H1 (cell line): ENCODE measurements at regions not wholly inside any gene's neighbourhood (a gene's known extent, or its start where the extent isn't known, plus 50 kb on each side); places are given as distances from the start of the nearest gene placed in this dataset.

Experiments
- CEBPB ChIP-seq: IDR thresholded peaks from 2 replicates; pipeline ENCODE4 v1.6.1; 2012; ENCODE audit warnings: low read depth, low read length
- HDAC2 ChIP-seq, 2 experiments: fragments of 300-600 bp in 1 of 2; sonication (generic) in 1 of 2; IDR thresholded peaks; 2 replicates each; pipeline ENCODE4 v1.6.1; 2011 to 2012; ENCODE audit warnings: low read depth in 2 of 2, low read length in 2 of 2, mild to moderate bottlenecking in 2 of 2, moderate library complexity in 2 of 2, borderline replicate concordance in 1 of 2, inconsistent platforms in 1 of 2
- KDM4A ChIP-seq: IDR thresholded peaks from one replicate; pipeline ENCODE4 v1.7.1; 2012; ENCODE audit warnings: low read depth, mild to moderate bottlenecking, moderate library complexity, low read length, inconsistent platforms; ENCODE audit not compliant: severe bottlenecking
- TF ChIP-seq, protein P1 (sequence below): fragments of 300-600 bp; sonication (generic); IDR thresholded peaks from 2 replicates; pipeline ENCODE4 v1.7.1; 2012; ENCODE audit warnings: low read length, moderate library complexity, mild to moderate bottlenecking, inconsistent platforms; ENCODE audit not compliant: insufficient replicate concordance

GRCh38 chr11:11769362-11769761 lies 72.4 kb upstream of the USP47 start (continued):
- TF ChIP-seq HDAC2 (IDR thresholded peaks at IDR 0.05; ENCODE audit: borderline replicate concordance in 1 of 2, low read depth in 2 of 2, low read length in 2 of 2): no peak
- TF ChIP-seq KDM4A: no peak
- TF ChIP-seq, protein P1, sequence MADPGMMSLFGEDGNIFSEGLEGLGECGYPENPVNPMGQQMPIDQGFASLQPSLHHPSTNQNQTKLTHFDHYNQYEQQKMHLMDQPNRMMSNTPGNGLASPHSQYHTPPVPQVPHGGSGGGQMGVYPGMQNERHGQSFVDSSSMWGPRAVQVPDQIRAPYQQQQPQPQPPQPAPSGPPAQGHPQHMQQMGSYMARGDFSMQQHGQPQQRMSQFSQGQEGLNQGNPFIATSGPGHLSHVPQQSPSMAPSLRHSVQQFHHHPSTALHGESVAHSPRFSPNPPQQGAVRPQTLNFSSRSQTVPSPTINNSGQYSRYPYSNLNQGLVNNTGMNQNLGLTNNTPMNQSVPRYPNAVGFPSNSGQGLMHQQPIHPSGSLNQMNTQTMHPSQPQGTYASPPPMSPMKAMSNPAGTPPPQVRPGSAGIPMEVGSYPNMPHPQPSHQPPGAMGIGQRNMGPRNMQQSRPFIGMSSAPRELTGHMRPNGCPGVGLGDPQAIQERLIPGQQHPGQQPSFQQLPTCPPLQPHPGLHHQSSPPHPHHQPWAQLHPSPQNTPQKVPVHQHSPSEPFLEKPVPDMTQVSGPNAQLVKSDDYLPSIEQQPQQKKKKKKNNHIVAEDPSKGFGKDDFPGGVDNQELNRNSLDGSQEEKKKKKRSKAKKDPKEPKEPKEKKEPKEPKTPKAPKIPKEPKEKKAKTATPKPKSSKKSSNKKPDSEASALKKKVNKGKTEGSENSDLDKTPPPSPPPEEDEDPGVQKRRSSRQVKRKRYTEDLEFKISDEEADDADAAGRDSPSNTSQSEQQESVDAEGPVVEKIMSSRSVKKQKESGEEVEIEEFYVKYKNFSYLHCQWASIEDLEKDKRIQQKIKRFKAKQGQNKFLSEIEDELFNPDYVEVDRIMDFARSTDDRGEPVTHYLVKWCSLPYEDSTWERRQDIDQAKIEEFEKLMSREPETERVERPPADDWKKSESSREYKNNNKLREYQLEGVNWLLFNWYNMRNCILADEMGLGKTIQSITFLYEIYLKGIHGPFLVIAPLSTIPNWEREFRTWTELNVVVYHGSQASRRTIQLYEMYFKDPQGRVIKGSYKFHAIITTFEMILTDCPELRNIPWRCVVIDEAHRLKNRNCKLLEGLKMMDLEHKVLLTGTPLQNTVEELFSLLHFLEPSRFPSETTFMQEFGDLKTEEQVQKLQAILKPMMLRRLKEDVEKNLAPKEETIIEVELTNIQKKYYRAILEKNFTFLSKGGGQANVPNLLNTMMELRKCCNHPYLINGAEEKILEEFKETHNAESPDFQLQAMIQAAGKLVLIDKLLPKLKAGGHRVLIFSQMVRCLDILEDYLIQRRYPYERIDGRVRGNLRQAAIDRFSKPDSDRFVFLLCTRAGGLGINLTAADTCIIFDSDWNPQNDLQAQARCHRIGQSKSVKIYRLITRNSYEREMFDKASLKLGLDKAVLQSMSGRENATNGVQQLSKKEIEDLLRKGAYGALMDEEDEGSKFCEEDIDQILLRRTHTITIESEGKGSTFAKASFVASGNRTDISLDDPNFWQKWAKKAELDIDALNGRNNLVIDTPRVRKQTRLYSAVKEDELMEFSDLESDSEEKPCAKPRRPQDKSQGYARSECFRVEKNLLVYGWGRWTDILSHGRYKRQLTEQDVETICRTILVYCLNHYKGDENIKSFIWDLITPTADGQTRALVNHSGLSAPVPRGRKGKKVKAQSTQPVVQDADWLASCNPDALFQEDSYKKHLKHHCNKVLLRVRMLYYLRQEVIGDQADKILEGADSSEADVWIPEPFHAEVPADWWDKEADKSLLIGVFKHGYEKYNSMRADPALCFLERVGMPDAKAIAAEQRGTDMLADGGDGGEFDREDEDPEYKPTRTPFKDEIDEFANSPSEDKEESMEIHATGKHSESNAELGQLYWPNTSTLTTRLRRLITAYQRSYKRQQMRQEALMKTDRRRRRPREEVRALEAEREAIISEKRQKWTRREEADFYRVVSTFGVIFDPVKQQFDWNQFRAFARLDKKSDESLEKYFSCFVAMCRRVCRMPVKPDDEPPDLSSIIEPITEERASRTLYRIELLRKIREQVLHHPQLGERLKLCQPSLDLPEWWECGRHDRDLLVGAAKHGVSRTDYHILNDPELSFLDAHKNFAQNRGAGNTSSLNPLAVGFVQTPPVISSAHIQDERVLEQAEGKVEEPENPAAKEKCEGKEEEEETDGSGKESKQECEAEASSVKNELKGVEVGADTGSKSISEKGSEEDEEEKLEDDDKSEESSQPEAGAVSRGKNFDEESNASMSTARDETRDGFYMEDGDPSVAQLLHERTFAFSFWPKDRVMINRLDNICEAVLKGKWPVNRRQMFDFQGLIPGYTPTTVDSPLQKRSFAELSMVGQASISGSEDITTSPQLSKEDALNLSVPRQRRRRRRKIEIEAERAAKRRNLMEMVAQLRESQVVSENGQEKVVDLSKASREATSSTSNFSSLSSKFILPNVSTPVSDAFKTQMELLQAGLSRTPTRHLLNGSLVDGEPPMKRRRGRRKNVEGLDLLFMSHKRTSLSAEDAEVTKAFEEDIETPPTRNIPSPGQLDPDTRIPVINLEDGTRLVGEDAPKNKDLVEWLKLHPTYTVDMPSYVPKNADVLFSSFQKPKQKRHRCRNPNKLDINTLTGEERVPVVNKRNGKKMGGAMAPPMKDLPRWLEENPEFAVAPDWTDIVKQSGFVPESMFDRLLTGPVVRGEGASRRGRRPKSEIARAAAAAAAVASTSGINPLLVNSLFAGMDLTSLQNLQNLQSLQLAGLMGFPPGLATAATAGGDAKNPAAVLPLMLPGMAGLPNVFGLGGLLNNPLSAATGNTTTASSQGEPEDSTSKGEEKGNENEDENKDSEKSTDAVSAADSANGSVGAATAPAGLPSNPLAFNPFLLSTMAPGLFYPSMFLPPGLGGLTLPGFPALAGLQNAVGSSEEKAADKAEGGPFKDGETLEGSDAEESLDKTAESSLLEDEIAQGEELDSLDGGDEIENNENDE: no peak
- TF ChIP-seq CEBPB: no peak
